GM21367 (cell line): ENCODE measurements at regions not wholly inside any gene's neighbourhood (a gene's known extent, or its start where the extent isn't known, plus 50 kb on each side); places are given as distances from the start of the nearest gene placed in this dataset.
"Not testable (repeated sequence)": the region's sequence is repeated elsewhere in the genome, so short reads cannot be mapped to it uniquely, and the experiment has no call there.

Experiments used
- ATAC-seq: cut with Tn5 transposase; IDR thresholded peaks from one replicate; pipeline ENCODE4 v1.9.1; 2021; ENCODE audit not compliant: unreplicated experiment

DNA sequence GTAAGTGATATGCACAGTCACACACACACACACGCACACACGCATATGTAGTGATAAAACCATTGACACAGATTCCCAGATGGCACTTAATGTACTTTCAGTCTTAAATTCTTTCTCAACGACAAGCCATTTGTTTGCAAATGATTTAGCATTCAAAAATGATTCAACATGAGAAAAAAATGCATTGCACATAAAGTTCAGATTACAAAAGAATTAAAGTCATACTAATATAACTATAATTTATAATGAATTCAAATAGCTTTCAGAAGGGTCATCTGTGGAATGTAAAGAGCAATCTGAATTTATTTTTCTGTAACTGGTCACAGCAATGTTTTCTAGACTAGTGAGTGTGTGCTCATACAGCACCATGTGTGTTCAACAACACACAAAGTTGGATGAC, 521.6 kb upstream of the ZNF337 start:
- ATAC-seq, result no peak

DNA sequence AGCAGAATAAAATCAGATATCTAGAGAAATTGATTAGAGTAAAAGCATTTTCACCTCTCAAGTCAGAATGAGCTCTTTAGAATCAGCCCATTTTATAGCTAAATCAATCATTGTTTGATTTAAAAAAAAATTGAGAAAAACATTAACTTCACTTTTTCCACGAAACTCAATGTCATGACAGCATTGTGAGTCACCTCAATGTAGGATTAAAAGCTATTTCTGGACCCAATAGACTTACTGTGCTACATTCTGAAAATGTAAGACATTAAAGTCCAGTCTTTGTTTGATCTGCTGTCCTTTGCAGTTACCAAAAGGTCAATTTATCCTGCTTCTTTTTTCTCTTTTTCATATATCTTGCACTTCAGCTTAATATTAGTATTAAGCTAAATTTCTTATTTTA, 519.4 kb upstream of the ZNF337 start:
- ATAC-seq, result no peak

DNA sequence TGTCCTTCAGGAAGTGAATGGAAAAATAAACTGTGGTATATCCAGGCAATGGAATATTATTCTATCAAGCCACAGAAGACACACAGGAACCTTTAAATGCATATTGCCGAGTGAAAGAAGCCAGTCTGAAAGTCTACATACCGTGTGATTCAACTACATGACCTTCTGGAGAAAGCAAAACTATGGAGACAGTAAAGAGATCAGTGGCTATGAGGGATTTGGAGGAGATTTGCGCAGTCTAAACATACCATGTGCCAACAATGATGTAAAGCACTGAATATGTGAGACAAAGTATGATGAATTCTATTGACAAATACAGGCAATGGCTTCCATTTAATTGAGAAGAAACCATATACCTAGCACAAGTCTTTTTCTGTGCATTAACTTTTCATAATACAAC, 518.3 kb upstream of the ZNF337 start:
- no peak for ATAC-seq

DNA sequence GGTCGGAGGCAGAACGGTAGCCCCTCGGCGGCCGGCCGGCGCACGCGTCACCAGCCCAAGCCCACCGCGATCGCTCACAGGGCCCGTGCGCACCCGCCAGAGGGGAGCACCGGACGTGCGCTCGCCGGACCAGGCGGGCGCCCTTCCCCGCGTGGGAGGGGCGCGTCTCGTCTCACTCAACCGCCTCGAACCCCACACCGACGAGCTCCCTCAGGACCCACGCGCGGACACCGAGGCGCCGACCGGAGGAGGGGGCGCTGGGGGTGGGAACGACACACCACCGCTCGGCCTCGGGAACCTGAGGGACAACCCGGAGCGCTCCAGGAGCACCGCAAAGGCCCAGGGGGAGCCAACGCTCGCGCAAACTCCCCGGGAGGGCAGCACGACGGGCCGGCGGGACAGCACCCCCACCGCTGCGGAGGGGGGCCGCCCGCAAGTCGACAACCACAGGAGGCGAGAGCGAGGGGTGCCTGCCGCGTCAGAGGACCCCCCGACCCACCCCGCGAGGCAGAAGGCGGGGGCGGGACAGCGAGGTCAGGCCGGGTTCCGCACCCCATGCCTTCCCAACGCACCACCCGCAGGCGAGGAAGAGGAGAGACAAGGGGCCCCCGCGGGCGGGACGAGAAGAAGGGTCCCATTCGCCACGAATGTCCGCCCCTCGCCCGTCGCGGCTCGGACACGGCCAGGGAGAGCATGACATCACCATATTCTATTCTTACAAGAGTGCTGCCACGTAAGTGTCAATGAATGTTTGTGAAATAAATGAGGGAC, 512.7 kb upstream of the ZNF337 start:
- no peak for ATAC-seq

DNA sequence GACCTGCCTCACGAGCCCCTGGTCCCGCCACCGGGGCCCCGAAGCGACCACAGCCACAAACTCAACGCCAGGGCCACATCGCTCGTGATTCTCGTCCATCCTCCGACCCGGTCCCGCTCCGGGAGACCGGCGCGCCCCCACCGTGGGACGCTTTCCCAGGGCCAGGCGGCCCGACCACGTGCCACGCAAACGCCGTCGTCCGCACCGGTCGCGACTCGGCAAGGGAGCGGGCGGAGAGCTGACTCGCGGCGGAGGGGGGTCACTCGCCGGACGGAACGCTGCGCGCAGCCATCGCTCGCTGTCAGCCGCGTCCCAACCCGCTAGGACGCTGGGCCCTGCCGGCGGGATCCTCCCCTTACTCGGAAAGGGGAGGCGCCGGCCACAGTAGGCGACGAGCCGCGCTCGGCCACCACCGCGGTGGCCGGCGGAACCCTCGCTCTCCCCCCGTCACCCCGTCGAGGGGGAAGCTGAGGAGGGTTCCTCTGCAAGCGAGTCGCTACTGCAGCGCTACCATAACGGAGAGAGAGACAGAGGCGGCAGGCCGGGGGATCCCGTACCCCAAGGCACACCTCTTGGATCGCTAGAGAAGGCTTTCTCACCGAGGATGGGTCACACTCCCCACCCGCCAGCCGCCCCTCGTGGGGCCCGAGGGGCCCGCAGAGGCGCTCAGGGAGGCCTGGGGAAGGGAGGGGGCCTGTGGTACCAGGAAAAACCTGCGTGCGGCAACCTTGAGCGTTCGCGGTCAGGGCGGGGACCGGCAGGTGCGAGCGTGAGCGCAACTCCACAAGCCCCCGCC, 511.8 kb upstream of the ZNF337 start:
- ATAC-seq, result no peak

DNA sequence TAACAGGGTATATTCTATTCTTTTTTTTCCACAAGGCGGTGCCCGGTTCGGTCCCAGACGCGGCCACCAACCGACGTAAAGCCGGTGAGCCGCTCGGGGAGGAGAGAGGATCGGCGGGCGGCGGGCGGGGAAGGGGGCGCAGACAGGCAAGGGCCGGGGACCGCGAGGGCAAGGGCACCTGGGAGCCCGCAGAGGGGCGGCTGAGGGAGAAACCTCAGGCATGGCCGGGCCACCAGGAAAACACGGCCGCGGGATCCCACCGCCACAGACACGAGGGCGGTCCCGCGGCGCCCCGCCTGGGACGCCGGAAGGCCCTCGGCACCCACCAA, 511.3 kb upstream of the ZNF337 start:
- ATAC-seq, result not testable (repeated sequence)

DNA sequence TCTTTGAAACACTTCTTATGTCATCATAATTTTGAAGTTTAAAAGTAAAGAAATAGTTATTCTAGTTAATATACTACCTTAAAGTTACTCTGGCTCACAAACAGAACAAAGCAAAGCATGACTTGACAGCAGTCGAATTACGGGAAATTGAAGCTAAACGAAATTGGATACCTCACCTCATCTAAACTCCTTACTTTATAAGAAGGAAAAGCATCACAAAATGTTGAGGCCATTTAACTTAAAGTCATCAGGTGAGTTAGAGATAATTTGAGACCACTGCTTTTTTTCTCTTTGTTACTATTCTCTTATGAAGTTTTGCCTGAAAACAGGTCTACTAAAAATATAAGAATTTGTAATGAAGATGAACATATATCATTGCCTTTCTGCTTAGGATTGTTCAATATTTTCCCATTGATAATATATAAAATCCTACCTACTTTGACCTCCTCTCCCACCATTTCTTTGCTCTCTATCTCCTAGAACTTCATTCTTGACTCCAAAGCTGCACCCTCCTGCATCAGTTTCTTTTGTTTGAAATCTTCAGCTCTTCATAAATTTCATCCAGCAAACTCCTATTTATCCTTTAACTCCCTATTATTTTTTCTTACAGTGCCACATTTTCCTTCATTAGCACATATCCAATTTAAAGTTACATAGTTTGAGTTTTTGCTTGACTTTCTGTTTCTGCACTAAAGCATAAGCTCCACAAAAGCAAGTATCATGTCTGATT, 510.7 kb upstream of the ZNF337 start:
- no peak for ATAC-seq

DNA sequence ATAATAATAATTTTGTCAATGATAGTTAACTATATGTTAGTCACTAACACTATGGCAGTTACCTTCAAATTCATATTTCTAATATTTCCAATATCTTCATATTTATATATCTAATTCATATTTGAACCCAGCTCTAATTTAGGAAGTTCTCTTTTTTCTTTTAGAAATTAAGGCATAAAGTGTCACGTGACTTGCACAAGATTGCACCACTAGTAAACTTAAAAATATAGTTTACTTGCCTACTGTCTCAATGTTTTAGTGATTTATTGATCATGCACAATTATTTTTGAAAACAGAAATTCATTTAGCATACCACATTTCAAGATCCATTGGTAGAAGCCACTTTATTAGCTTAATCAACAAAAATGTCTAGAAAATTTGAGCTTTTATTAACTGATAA, 508.7 kb upstream of the ZNF337 start:
- ATAC-seq, result no peak

DNA sequence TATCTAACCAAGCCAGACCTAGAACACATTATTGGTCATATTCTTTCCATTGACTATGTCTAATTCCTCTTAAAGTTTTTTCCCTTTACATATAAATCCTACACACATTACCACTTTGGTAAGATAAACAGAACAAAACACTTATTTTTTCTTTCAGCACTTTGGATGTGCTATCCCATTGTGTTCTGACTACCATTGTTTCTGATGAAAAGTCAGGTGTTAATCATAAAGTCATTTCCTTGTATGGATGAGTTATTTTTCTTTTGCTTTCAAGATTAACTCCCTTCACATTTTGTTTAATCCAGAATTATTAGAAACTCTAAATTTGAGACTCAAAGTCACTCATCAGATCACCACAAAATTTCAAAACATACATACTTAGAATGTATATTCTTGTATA, 504.4 kb upstream of the ZNF337 start:
- ATAC-seq, result not testable (repeated sequence)

DNA sequence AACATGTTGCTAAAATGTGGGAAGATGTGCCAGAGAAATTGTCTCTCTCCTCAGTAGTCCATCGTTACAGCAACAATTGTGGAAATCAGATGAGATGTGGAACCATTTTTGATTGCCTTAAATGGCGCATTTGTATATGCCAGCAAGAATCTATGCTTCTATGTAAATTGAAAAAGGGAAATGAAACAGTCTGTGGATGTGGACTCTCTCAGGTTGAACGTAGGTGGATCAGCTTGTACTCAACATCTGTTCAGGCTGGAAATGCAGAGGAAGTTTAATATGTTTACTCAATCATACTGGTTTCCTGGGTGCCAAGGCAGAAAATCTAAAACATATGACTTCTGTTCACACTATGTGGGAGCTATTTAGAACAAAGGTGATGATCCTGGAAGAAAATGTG, 490.7 kb upstream of the ZNF337 start:
- ATAC-seq, result not testable (repeated sequence)

DNA sequence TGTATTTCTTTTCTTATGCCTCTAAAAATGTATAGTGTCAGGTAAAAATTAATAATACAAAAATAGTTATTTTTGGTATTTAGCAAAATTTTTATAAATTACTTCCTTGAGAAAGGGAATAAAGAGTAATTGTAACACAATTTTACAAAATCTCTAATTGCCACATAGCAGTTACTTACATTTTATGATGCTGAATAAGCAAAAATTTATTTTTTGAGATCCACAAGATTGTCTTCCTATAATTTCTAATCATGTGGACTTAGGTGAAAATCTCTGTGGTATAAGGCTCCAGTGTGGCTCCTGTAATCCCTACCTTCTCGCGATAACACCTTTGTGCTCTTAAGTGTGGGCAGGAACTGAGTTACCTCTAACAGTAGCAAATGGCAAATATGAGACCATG, 487.1 kb upstream of the ZNF337 start:
- not testable (repeated sequence) for ATAC-seq

DNA sequence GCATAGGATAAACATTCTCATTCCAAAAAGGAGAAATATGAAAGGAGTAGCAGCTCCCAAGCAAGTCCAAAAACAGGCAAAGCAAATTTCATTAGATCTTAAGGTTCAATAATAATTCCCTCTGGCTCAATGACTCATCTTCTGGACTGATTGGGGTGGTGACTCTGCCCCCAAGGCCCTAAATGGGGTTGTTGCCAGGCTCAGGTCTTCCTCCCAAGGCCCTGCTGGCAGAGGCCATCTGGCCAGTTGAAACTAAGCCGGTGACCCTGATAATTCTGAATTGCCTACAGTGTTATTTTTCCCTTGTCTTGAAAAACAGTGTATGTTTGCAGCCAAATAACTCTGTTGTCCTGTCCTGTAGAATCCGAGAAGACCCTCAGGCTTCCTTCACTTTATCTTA, 484.7 kb upstream of the ZNF337 start:
- ATAC-seq, result not testable (repeated sequence)

DNA sequence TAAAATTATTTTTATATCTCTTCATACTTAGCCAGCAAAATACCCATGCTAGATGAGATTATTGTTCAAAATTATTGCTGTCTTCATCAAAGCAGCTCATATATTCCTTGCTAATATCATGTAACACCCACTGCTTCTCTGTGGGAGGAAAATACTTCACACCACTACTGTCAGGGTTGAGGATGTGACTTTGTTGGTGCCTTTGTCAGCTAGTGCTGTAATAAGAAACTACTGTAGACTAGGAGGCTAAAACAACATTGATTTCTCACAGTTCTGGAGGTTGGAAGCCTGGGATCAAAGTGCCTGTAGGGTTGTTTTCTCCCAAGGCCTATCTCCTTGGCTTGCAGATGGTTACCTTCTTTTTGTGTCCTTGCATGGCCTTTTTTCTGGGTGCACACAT, 475.2 kb upstream of the ZNF337 start:
- ATAC-seq, result not testable (repeated sequence)

DNA sequence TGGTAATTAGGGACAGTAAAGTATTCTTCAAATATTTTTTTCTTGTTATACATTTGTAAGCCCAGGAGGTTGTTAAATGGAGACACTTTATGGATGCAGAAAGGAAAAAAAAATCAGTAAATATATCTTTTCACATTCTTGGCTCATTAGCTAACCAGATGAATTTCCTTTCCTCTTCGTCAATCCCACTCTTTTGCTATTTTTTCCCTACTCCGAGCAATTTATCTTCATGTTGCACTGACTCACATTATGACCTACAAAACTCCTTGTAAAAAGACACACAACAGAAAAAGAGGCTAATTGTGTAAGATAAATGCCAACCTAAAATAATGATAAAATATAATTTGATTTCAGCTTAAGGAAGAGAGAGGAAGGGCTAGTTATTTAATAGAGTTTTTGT, 472.9 kb upstream of the ZNF337 start:
- ATAC-seq, result no peak

DNA sequence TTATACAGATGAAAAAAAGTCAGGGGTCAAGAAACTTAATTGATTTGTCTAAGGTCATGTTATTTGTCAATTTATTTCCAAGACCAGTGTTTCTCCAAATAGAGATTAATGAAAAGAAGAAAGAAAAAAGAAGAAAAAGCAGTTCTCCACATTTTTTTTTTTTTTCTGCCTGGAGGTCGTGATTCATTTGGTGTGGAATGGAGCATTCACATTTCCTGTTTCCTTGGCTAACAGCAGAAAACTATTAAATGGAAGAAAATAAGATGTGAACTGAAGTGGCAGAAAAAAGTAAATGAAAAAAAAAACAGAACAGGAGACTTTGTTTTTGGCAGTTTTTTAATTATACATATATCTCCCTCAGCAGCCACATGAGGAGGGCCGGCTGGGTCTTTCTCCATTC, 470.8 kb upstream of the ZNF337 start:
- ATAC-seq, result no peak

DNA sequence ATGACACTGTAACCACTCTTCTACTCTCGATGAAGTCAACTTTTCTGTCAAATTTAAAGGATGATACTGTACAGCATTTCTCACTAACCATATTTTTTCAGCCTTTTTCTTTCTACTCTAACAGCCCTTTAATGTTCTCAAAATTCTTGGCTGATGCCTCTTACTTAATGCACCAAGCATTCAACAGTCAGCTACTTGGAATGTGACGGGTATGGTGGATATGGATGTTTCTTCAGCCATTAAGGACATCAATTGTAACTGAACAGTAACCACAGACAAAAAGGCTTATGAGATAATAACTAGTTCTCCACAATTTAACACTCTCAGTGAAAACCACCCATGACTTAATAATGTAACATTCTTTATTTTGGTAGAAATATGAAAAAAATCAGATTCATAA, 467.2 kb upstream of the ZNF337 start:
- ATAC-seq, result no peak

DNA sequence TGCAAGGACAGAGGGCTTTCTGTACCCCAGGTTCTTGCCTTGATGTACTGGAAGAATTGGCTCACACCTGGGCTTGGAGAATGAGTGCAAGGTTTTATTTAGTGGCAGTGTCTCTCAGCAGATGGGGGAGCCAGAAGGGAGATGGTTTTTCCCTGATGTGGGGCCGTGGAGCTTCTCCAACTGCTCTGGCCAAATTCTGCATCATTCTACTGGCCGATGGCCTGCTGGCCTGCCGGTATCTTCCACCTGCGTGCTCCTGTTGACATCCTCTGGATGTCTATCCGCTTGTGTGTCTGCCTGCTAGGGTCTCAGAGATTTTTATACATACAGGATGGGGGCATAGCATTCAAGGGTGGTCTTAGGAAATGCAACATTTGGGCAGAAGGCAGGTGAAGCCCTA, 466.5 kb upstream of the ZNF337 start:
- ATAC-seq, result not testable (repeated sequence)

DNA sequence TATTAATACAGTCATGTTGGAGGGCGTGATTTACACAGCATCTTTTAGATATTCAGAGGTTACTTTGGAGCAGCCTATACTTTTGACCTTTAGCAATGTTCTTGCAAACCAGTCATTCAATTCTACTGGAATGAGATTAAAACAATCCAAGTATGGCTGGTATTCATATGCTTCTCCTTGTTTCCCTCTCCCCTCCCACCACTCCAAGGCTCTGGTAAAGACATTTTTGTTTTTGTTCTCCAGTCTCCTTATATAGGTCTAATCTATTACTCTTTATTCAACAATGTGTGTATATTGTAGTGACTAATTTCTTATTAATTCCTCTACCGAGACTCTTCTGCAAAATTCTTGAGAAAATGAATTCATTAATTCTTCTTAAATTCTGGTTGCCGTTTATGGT, 465.1 kb upstream of the ZNF337 start:
- ATAC-seq, result not testable (repeated sequence)

DNA sequence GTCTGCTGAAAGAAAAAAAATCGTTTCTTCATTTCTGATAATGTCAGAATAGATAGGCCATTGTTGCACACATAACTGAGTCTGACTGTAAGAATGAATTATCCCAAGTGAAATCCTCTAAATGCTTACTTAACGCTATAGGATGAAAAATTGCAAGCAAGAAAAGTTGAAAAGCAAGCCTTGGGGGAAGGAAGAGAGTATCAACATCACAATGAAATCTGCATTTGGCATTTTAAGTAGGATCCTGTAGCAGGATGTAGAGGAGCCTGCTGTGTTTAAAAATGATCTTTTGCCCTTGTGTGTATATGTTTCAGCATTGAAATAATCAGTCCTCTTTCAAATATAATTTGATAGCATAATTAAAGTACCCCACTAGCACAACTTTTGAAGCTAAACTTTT, 464.3 kb upstream of the ZNF337 start:
- not testable (repeated sequence) for ATAC-seq

DNA sequence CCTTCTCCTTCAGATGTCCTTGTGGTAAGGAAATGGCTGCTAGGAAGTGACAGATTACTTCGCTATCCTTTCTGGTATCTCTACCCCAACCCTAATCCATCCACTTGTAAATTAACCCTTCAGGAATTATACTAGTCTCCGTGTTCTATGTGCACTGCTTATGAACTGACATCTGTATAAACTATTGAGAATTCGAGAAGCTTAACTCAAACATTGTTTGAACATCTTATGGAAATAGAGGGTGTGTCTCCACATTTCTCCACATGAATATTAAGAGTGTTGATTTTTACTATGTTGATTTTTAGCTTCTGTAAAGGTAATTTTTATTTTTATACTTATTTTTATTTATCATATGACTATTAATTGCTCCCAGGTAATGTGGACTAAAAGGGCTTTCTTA, 457.6 kb upstream of the ZNF337 start:
- ATAC-seq, result no peak

DNA sequence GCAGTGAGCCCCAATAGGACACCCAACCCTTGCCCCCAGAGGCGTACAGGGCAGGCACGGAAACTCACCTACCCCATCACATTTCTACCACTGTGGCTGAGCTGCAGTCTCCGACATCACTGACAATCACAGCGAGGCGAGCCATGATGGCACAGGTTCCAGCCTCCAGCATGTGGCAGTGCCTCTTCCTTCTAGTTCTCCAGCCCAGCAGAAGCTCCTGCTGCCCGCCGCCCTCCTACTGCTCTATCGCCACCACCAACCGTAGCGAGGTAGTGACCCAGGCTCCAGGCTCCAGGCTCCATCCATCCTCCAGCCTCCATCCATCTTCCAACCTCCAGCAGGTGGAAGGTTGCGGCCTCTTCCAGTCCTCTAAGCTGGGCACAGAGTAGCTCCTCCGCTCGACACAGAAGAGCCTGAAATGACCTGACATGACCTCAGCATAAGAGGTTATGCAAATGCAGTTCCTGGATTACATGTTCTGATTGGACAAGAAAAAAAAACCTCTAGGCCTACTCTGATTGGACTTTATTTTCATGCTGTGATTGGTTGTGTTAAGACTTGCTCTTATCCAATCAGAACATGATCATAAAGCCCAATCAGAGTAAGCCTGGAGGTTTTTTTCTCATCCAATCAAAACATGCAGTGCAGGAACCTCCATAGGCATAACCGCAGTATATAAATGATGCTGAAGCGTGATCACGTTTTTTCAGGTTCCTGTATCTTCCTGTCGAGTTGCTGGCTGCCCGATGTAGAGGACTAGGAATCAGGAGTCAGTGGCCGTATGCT, 438.9 kb upstream of the ZNF337 start:
- no peak for ATAC-seq
